ENCODE measurements at regions not wholly inside any gene's neighbourhood (a gene's known extent, or its start where the extent isn't known, plus 50 kb on each side); places are given as distances from the start of the nearest gene placed in this dataset.

DNA sequence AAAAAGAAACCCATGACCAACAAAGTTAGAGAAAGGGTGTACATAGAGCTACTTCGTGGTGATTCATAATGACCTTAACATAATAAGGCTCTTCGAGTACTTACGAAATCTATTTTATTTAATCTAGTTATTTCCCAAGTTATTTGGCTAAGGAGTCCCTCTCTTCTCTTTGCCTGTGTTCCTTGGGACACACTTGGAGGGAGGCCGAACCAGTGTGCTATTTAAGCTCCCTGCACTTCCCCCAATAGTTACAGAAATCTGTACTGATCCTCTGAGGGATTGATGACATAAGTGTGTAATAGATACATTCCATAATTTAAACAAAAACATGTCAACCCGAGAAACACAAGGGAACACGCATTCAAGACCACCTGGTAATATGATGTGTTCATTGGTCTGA is 351.1 kb downstream of the GATA3 start:
- TF ChIP-seq POLR2A (IDR thresholded peaks at IDR 0.05) (no peak), CTCF (IDR thresholded peaks at IDR 0.05) (no peak)

Data from thyroid gland (tissue), 4 donors.